GM12878 (cell line): ENCODE measurements at regions not wholly inside any gene's neighbourhood (a gene's known extent, or its start where the extent isn't known, plus 50 kb on each side); places are given as distances from the start of the nearest gene placed in this dataset.

ENCODE experiments used
- ATAC-seq: fragments of 200-7000 bp; cut with Tn5 transposase; 3 replicates; pipeline ENCODE4 v1.9.1; 2020; ENCODE audit warnings: mild to moderate bottlenecking, moderate library complexity
- BruUV-seq: library from RNA; stranded (reverse); fragments of 400-500 nt; replicated peaks from 2 replicates; lab custom pipeline; 2021; lab: Mats Ljungman, UMichigan
- CTCF ChIA-PET: fragments of 300-600 bp; sonication (Branson Sonifier 250); formaldehyde crosslinking; extraction: SDS; loops from one replicate; lab custom pipeline; 2021; ENCODE audit warnings: inconsistent platforms; lab: Yijun Ruan, JAX
- POLR2A ChIA-PET: fragments of 350-600 bp; formaldehyde crosslinking; extraction: SDS; loops from one replicate; lab custom pipeline; 2021; ENCODE audit warnings: inconsistent platforms; lab: Charles Lee
- RAD21 ChIA-PET: fragments of 300-600 bp; sonication (Branson Sonifier 250); formaldehyde crosslinking; loops from one replicate; lab custom pipeline; 2023; ENCODE audit warnings: antibody characterized with exemption; ENCODE audit not compliant: unreplicated experiment; lab: Charles Lee
- SMC1A ChIA-PET: fragments of 300-600 bp; sonication (Branson Sonifier 250); formaldehyde crosslinking; loops from one replicate; lab custom pipeline; 2023; ENCODE audit not compliant: unreplicated experiment, uncharacterized antibody; lab: Charles Lee
- DNase-seq: peaks from one replicate; pipeline ENCODE4 v3.0.0-alpha.2; 2011; ENCODE audit warnings: low read depth, low spot score
- FAIRE-seq: peaks from 3 replicates; lab custom pipeline; 2011; peaks lifted over from hg19 to GRCh38; lab: Jason Lieb, UNC
- H2AFZ ChIP-seq: 2 replicates; pipeline ENCODE4 v1.6.0; 2011; ENCODE audit warnings: low read depth, low read length, control low read depth; ENCODE audit not compliant: control insufficient read depth
- H3K27ac ChIP-seq: 2 replicates; pipeline ENCODE4 v1.5.1; 2011; ENCODE audit warnings: control low read depth; ENCODE audit not compliant: control insufficient read depth, insufficient read depth
- H3K27me3 ChIP-seq, 2 experiments: replicated peaks in 1 of 2; 2 replicates each; pipeline versions ENCODE4 v1.6.0 to v1.6.1; 2011; ENCODE audit warnings: low read length in 1 of 2; ENCODE audit not compliant: control insufficient read depth in 2 of 2, insufficient read depth in 2 of 2
- H3K36me3 ChIP-seq, 2 experiments: 2 replicates each; pipeline ENCODE4 v1.5.1; 2011; ENCODE audit warnings: low read length in 1 of 2; ENCODE audit not compliant: control insufficient read depth in 2 of 2, insufficient read depth in 2 of 2
- H3K4me1 ChIP-seq: 2 replicates; pipeline ENCODE4 v1.6.1; 2011; ENCODE audit warnings: mild to moderate bottlenecking, low read length, moderate library complexity, mixed read lengths; ENCODE audit not compliant: control insufficient read depth, insufficient read depth
- H3K4me2 ChIP-seq: 2 replicates; pipeline ENCODE4 v1.6.0; 2011; ENCODE audit warnings: control low read depth; ENCODE audit not compliant: control insufficient read depth, insufficient read depth
- H3K4me3 ChIP-seq: fragments of 200-600 bp; sonication (generic); 2 replicates; pipeline ENCODE4 v1.5.1; 2016
- H3K79me2 ChIP-seq: 2 replicates; pipeline ENCODE4 v1.6.0; 2011; ENCODE audit warnings: low read length; ENCODE audit not compliant: control insufficient read depth, insufficient read depth
- H3K9ac ChIP-seq: 2 replicates; pipeline ENCODE4 v1.8.0; 2011; ENCODE audit warnings: low read length, control low read depth, mixed read lengths; ENCODE audit not compliant: control insufficient read depth, insufficient read depth
- H3K9me3 ChIP-seq: replicated peaks from 3 replicates; pipeline ENCODE4 v1.5.1; 2011; ENCODE audit warnings: mild to moderate bottlenecking, low read length; ENCODE audit not compliant: control insufficient read depth, insufficient read depth
- H4K20me1 ChIP-seq: 2 replicates; pipeline ENCODE4 v1.6.0; 2011; ENCODE audit not compliant: control insufficient read depth, insufficient read depth
- BRCA1 ChIP-seq: IDR thresholded peaks from 2 replicates; pipeline ENCODE4 v1.6.1; 2011; ENCODE audit warnings: low read depth, low read length, improper control_type of control experiment
- DPF2 ChIP-seq: fragments of 450-650 bp; IDR thresholded peaks from 2 replicates; pipeline ENCODE4 v1.6.1; 2017; ENCODE audit warnings: mild to moderate bottlenecking
- JUND ChIP-seq: IDR thresholded peaks from 2 replicates; pipeline ENCODE4 v1.6.1; 2012; ENCODE audit warnings: low read depth, mild to moderate bottlenecking, low read length, improper control_type of control experiment, moderate library complexity
- NFYB ChIP-seq: IDR thresholded peaks from 2 replicates; pipeline ENCODE4 v1.6.1; 2011; ENCODE audit warnings: low read depth, mild to moderate bottlenecking, low read length, improper control_type of control experiment, moderate library complexity; ENCODE audit not compliant: insufficient read depth
- NR2C2 ChIP-seq: IDR thresholded peaks from 2 replicates; pipeline ENCODE4 v1.6.1; 2011; ENCODE audit warnings: borderline replicate concordance, low read depth; ENCODE audit not compliant: control insufficient read depth, insufficient read length
- RBBP5 ChIP-seq: fragments of 200-600 bp; sonication (generic); conservative IDR thresholded peaks from 2 replicates; pipeline ENCODE4 v1.6.1; 2016
- RELA ChIP-seq: fragments of 450-650 bp; IDR thresholded peaks from 2 replicates; pipeline ENCODE4 v1.8.0; 2014; ENCODE audit warnings: borderline replicate concordance; ENCODE audit not compliant: partially characterized antibody
- SKIL ChIP-seq: fragments of 450-650 bp; IDR thresholded peaks from 2 replicates; pipeline ENCODE4 v1.6.1; 2017; ENCODE audit warnings: mild to moderate bottlenecking, low read depth, inconsistent platforms; ENCODE audit not compliant: poor library complexity, severe bottlenecking
- YY1 ChIP-seq: IDR thresholded peaks from 2 replicates; pipeline ENCODE4 v1.6.1; 2011; ENCODE audit warnings: low read depth, mild to moderate bottlenecking, low read length
- WGBS: methylation state at CpG from one replicate; pipeline ENCODE4 v1.1.6; 2016; ENCODE audit warnings: low lambda C conversion rate; ENCODE audit not compliant: insufficient replicate concordance, insufficient coverage; ENCODE audit errors: missing lambda C conversion rate; 5-methylcytosine and 5-hydroxymethylcytosine counted together
- in situ Hi-C: fragments of 300-500 bp; cut with MboI; formaldehyde crosslinking; loops from 9 replicates; pipeline ENCODE4 v1.14.3; 2018; ENCODE audit warnings: mixed read lengths
- intact Hi-C: fragments of 100-400 bp; cut with micrococcal nuclease; formaldehyde crosslinking; loops from one replicate; pipeline ENCODE4 v1.14.2; 2022; ENCODE audit not compliant: unreplicated experiment
- TF ChIP-seq, protein P1 (sequence below): fragments of 450-650 bp; formaldehyde crosslinking; IDR thresholded peaks from 2 replicates; pipeline ENCODE4 v1.4.0; 2020; ENCODE audit warnings: mild to moderate bottlenecking, moderate library complexity
- TF ChIP-seq, protein P2 (sequence below): IDR thresholded peaks from 2 replicates; pipeline ENCODE4 v1.6.1; 2011; ENCODE audit warnings: low read depth, mild to moderate bottlenecking, low read length, moderate library complexity, borderline replicate concordance; ENCODE audit errors: extremely low read depth
- TF ChIP-seq, protein P3 (sequence below): fragments of 150-350 bp; IDR thresholded peaks from 2 replicates; pipeline ENCODE4 v1.6.1; 2014; ENCODE audit warnings: mild to moderate bottlenecking, low read depth, low read length

DNA sequence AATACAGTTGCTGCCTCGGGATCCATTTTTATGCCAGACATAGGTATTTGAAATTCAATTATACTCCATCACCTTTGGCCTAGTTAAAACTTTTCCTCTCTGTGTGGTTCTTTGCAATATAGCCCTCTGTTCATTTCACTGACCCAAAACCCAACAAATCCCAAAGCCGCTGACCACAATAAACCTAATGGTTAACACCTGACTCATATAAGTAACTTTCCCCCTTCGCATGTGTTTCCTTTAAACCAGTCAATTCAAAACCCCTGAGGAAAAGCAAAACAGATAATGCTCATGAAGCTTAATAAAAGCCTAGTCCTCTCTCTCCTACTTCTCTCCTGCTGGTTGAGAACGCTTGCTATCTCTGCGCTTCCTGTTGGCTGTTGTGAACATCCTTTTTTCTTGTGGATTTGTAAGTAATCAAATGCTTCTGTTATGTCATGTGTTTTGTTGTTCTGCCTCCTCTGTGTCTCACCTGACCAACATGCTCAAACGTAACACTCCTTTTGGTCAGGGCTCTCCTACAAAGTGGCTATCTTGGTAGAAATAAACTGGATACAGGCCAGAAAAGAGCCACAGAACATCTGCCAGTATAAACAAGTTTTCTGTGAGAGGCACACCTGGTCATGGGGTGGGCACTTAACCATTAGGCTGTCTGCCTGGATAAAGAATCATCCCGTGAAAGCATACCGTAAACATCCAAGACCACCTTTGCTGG lies 652.6 kb downstream of the METTL15 start:
- H3K4me2 ChIP-seq: no peak overlapping the region
- H2AFZ ChIP-seq: no peak overlapping the region
- ChIA-PET RAD21 (no interaction called here), SMC1A (no interaction called here), CTCF (no interaction called here), POLR2A (no interaction called here)
- intact Hi-C loops (no loop called here), in situ Hi-C loops (no loop called here)
- no peaks in the 10 kb centered on the region for H3K79me2 ChIP-seq
- no TSS peak for BruUV-seq
- FAIRE-seq (no peak), DNase-seq (no peak), ATAC-seq (no peak)
- H4K20me1 ChIP-seq: no peaks in the 10 kb centered on the region
- no peaks in the 10 kb centered on the region for H3K36me3 ChIP-seq
- no peaks in the 10 kb centered on the region for H3K27me3 ChIP-seq
- H3K9me3 ChIP-seq: no peaks in the 10 kb centered on the region
- TF ChIP-seq JUND (no peak), NFYB (no peak), SKIL (no peak), NR2C2 (no peak), RELA (no peak), BRCA1 (no peak), YY1 (no peak), DPF2 (no peak), RBBP5 (no peak)
- TF ChIP-seq, protein P1, sequence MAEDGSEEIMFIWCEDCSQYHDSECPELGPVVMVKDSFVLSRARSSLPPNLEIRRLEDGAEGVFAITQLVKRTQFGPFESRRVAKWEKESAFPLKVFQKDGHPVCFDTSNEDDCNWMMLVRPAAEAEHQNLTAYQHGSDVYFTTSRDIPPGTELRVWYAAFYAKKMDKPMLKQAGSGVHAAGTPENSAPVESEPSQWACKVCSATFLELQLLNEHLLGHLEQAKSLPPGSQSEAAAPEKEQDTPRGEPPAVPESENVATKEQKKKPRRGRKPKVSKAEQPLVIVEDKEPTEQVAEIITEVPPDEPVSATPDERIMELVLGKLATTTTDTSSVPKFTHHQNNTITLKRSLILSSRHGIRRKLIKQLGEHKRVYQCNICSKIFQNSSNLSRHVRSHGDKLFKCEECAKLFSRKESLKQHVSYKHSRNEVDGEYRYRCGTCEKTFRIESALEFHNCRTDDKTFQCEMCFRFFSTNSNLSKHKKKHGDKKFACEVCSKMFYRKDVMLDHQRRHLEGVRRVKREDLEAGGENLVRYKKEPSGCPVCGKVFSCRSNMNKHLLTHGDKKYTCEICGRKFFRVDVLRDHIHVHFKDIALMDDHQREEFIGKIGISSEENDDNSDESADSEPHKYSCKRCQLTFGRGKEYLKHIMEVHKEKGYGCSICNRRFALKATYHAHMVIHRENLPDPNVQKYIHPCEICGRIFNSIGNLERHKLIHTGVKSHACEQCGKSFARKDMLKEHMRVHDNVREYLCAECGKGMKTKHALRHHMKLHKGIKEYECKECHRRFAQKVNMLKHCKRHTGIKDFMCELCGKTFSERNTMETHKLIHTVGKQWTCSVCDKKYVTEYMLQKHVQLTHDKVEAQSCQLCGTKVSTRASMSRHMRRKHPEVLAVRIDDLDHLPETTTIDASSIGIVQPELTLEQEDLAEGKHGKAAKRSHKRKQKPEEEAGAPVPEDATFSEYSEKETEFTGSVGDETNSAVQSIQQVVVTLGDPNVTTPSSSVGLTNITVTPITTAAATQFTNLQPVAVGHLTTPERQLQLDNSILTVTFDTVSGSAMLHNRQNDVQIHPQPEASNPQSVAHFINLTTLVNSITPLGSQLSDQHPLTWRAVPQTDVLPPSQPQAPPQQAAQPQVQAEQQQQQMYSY (CRISPR knock-in tag): no peak
- TF ChIP-seq, protein P2, sequence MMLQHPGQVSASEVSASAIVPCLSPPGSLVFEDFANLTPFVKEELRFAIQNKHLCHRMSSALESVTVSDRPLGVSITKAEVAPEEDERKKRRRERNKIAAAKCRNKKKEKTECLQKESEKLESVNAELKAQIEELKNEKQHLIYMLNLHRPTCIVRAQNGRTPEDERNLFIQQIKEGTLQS: no peak
- TF ChIP-seq, protein P3, sequence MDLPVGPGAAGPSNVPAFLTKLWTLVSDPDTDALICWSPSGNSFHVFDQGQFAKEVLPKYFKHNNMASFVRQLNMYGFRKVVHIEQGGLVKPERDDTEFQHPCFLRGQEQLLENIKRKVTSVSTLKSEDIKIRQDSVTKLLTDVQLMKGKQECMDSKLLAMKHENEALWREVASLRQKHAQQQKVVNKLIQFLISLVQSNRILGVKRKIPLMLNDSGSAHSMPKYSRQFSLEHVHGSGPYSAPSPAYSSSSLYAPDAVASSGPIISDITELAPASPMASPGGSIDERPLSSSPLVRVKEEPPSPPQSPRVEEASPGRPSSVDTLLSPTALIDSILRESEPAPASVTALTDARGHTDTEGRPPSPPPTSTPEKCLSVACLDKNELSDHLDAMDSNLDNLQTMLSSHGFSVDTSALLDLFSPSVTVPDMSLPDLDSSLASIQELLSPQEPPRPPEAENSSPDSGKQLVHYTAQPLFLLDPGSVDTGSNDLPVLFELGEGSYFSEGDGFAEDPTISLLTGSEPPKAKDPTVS: no peak
- H3K4me3 ChIP-seq: no peak overlapping the region
- no peak overlapping the region for H3K27ac ChIP-seq
- H3K9ac ChIP-seq: no peak overlapping the region
- no peaks in the 10 kb centered on the region for H3K4me1 ChIP-seq
- WGBS: 30% methylated on average over 8 of the region's 8 CpGs
